ENCODE measurements at regions not wholly inside any gene's neighbourhood (a gene's known extent, or its start where the extent isn't known, plus 50 kb on each side); places are given as distances from the start of the nearest gene placed in this dataset.

DNA sequence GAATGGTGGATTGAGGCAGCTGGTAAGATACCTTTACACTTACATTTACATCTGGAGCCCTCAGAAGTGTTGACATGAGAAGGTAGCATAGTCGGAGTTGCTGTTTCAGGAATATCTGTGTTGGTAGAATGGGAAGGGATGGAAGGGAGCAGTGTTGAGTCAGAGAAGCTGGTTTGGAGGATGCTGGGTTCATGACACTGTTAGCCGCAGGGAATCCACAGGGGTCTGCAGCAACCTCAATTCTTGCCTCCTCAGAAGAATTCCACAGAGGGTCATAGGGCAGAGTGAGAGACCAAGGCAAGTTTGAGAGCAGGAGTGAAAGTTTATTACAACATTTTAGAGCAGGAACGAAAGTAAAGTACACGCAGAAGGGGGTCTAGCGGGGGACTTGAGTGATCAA is 536.8 kb downstream of the QKI start:
- TF ChIP-seq EZH2phosphoT487 (conservative IDR thresholded peaks at IDR 0.05; ENCODE audit: low read length): no peak
- TF ChIP-seq, protein P1, sequence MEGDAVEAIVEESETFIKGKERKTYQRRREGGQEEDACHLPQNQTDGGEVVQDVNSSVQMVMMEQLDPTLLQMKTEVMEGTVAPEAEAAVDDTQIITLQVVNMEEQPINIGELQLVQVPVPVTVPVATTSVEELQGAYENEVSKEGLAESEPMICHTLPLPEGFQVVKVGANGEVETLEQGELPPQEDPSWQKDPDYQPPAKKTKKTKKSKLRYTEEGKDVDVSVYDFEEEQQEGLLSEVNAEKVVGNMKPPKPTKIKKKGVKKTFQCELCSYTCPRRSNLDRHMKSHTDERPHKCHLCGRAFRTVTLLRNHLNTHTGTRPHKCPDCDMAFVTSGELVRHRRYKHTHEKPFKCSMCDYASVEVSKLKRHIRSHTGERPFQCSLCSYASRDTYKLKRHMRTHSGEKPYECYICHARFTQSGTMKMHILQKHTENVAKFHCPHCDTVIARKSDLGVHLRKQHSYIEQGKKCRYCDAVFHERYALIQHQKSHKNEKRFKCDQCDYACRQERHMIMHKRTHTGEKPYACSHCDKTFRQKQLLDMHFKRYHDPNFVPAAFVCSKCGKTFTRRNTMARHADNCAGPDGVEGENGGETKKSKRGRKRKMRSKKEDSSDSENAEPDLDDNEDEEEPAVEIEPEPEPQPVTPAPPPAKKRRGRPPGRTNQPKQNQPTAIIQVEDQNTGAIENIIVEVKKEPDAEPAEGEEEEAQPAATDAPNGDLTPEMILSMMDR (IDR thresholded peaks at IDR 0.05; ENCODE audit: insufficient read depth, low read length, poor library complexity, severe bottlenecking): no peak
